GM11168 (cell line): ENCODE measurements at regions not wholly inside any gene's neighbourhood (a gene's known extent, or its start where the extent isn't known, plus 50 kb on each side); places are given as distances from the start of the nearest gene placed in this dataset.
"Not testable (repeated sequence)": the region's sequence is repeated elsewhere in the genome, so short reads cannot be mapped to it uniquely, and the experiment has no call there.

Experiments
- in situ Hi-C: fragments of 300-500 bp; cut with MboI; formaldehyde crosslinking; loops from one replicate; pipeline ENCODE4 v1.12.0; 2022; ENCODE audit warnings: low sequenced_read_pairs; ENCODE audit not compliant: unreplicated experiment

DNA sequence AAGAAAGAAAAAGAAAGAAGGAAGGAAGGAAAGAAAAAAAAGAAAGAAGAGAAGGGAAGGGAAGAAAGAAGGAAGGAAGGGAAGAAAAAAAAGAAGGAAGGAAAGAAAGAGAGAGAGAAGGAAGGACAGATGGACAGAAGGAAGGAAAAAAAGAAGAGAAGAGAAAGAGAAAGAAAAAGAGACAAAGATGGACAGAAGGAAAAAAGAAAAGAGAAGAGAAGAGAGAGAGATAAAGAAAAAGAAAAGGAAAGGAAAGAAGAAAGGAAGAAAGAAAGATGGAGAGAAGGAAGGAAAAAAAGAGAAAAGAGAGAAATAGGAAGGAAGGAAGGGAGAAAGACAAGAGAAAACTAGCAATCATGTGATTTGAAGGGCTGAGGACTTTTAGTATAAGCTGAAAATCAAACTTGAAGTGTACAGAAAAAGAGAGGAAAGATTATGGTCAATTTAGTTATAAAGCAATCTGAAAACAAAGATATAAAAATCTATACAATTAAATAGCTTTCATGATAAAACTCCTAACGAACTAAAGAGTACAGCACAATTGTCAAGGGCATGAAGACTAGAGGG is 115.3 kb downstream of the LTN1 start:
- in situ Hi-C loops = no loop called here

GRCh38 chr21:28875078-28875477 is 117.6 kb downstream of the LTN1 start:
- in situ Hi-C loops = no loop called here

- in situ Hi-C loops = no loop called here
Observed at GRCh38 chr21:28872218-28872617, 120.5 kb downstream of the LTN1 start.

DNA sequence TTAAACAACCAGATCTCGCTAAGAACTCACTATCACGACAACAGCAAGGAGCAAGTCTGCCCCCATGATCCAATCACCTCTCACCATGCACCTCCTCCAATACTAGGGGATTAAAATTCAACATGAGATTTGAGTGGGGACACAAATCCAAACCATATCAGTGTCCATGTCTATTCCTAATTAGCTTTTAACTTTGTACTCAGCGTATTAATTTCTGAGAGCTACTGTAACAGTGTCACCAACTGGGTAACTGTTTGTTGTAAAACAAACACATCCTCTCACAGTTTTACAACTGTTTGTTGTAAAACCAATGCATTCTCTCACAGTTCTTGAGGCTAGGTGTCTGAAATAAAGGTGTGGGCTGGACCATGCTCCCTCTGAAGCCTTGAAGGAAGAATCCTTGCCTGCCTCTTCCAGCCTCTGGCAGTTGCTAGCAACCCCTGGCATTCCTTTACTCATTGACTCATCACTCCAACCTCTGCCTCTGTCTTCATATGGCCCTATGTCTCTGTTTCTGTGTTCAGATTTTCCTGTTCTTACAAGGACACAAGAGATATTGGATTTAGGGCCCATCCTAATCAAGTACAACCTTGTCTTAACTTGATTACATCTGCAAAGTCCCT is 121.2 kb downstream of the LTN1 start:
- in situ Hi-C loops = no loop called here

DNA sequence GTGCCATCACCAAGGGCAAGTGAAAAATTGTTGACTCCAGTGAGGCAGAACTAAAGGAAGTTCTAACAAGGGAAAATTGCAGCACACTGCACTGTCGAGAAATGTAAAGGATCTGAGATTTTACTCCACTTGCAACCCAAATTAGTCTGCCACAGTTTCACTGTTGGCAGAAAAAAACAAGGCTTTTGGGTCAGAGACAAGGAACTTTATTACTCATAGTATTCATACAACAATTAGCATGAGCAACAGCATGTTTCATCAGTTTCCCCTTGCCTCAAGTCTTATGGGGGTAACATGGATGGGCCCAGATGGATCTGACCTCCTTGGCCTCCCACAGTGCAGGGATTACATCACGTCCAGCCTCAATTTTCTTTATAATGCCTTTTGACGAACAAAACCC is 125.3 kb downstream of the LTN1 start:
- in situ Hi-C loops = no loop called here

GRCh38 chr21:28865488-28866186 is 127.0 kb downstream of the LTN1 start:
- in situ Hi-C loops = no loop called here

- in situ Hi-C loops = no loop called here
Observed at GRCh38 chr21:28858424-28858823, 134.3 kb downstream of the LTN1 start.

- in situ Hi-C loops = no loop called here
Observed at GRCh38 chr21:28857752-28858151, 134.9 kb downstream of the LTN1 start.

GRCh38 chr21:28856588-28857250 is 136.0 kb downstream of the LTN1 start:
- in situ Hi-C loops = no loop called here

GRCh38 chr21:28852706-28853105 is 140.0 kb downstream of the LTN1 start:
- in situ Hi-C loops = no loop called here

DNA sequence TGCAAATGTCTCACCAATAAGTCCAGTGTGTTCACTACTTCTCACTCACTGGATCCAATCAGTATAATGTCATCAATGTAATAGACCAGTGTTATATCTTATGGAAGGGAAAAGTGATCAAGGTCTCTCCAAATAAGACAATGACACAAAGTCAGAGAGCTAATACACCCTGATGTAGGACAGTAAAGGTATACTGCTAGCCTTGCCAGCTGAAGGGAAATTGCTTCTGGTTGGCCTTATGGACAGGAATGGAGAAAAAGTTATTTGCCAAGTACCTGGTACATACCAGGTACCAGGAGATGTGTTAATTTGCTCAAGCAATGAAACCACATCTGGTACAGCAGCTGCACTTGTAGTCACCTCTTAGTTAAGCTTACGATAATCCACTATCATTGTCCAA is 141.0 kb downstream of the LTN1 start:
- in situ Hi-C loops = no loop called here

- in situ Hi-C loops = not testable (repeated sequence)
Observed at GRCh38 chr21:28839237-28839636, 153.4 kb downstream of the LTN1 start.

GRCh38 chr21:28837426-28837825 is 155.3 kb downstream of the LTN1 start:
- in situ Hi-C loops = not testable (repeated sequence)

- in situ Hi-C loops = not testable (repeated sequence)
Observed at GRCh38 chr21:28836588-28836987, 156.1 kb downstream of the LTN1 start.

DNA sequence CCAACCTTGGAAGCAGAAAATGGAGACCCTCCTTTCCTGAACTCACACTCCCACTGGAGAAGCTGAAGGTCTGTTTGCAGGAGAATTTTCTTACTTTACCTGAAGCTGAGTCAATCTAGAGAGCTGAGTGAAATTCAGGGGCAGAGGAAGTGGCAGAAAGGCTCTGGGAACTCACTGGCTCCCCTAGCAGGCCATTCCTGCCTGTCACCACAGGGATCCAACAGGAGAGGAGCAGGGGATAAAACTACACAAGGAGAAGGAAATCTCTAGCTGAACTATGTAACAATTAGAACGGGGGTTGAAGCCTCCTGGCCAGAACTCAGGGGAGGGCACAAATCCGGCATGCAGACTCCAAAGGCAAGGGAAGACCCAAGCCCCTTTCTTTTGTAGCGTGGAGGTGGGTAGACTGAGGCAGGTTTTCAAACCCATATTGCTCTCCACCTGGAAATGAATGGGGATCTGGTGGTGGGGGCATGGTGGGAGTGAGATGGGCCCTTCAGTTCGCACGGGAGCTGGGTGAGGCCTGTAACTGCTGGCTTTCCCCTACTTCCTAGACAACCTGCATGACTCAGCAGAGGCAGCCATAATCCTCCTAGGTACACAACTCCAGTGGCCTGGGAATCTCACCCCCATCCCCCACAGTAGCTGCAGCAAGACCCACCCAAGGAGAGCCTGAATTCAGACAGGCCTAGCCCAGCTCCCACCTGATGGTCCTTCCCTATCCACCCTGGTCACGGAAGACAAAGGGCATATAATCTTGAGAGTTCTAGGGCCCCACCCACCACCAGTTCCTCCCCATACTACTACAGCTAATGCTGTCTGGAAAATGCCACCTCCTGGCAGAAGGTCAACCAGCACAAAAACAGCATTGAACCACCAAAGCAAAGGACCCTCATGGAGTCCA is 158.1 kb downstream of the LTN1 start:
- in situ Hi-C loops = no loop called here

GRCh38 chr21:28833609-28834008 is 159.1 kb downstream of the LTN1 start:
- in situ Hi-C loops = no loop called here

DNA sequence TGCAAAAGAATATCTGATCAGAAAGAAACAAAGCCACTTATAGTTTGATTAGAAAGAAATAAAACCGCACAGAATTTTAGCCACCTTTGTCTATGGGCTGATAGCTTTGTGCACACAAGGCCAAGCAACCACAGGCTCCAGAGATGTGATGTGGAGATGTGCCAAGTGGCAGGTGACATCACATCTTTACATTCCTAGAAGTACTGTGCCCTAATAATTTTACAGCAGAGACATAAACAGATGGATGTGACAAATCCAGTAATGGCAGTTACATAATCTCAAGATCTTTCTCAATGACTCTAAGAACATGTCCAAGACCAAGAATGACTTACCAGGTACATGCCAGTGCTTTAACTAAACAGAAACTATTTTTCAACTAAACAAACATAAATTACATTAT is 159.5 kb downstream of the LTN1 start:
- in situ Hi-C loops = no loop called here

DNA sequence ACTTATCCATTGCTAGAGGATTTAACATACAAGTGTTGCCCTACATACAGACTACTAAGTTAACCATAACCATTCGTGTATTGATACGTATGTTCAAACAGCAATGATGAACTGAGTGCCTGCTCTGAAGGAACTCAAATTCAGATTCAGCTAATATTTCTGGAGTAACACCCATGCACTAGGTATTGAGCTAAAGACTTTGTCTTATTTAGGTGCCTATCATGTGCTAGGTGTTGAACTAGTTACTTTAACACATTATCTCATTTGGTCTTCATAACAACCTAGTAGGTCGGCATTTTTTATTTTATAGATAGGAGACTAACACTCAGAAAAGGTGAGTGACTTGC is 160.0 kb downstream of the LTN1 start:
- in situ Hi-C loops = no loop called here

DNA sequence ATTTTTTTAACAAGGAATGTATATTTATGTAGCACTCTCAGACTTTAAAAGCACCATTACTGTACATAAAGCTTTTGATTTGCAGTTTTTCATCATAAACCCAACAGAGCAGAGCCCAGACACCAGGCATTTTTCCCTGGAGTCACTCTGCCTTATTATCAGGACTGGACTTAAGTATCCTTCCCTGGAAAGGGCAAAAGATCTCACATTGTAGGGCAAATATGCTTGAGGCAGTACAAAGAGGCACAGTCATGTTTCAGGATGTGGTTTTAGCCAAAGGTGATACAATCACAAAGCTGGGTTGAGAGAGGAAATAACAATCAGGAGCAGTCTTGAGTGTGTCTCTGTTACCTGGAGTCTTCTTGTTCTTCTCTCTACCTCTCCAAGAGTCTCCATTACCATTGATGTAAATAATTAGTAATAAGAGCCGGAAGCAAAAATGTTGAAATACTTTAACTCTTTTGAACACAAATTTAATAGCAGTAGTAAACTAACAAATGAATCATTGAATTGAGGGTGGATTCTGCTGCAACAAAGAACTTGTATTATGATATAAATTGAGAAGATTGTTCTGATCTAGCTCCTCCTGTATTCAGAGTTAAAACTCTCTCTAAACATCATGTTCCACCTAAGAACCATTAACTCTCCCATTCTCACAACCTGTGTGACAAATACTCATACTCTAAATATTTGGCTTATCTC is 160.5 kb downstream of the LTN1 start:
- in situ Hi-C loops = no loop called here

GRCh38 chr21:28828981-28829380 is 163.7 kb downstream of the LTN1 start:
- in situ Hi-C loops = no loop called here
